GM18909 (cell line): ENCODE measurements at regions not wholly inside any gene's neighbourhood (a gene's known extent, or its start where the extent isn't known, plus 50 kb on each side); places are given as distances from the start of the nearest gene placed in this dataset.

ENCODE experiments used
- ATAC-seq: cut with Tn5 transposase; IDR thresholded peaks from one replicate; pipeline ENCODE4 v1.9.1; 2021; ENCODE audit warnings: mild to moderate bottlenecking; ENCODE audit not compliant: unreplicated experiment, poor library complexity

GRCh38 chr6:54629131-54629530 lies 217.4 kb upstream of the FAM83B start:
- no peak for ATAC-seq

- no peak for ATAC-seq
Measured at GRCh38 chr6:54632984-54633565, 213.5 kb upstream of the FAM83B start.

GRCh38 chr6:54633601-54634000 lies 213.0 kb upstream of the FAM83B start:
- ATAC-seq, result no peak

- ATAC-seq, result no peak
Measured at GRCh38 chr6:54640911-54641310, 205.7 kb upstream of the FAM83B start.

GRCh38 chr6:54646069-54646950 lies 200.3 kb upstream of the FAM83B start:
- no peak for ATAC-seq

- ATAC-seq, result no peak
Measured at GRCh38 chr6:54646951-54647664, 199.5 kb upstream of the FAM83B start.

- no peak for ATAC-seq
Measured at GRCh38 chr6:54654381-54654780, 192.2 kb upstream of the FAM83B start.

GRCh38 chr6:54655162-54655561 lies 191.4 kb upstream of the FAM83B start:
- no peak for ATAC-seq

- no peak for ATAC-seq
Measured at GRCh38 chr6:54665278-54665677, 181.3 kb upstream of the FAM83B start.

GRCh38 chr6:54680531-54680930 lies 166.0 kb upstream of the FAM83B start:
- ATAC-seq, result no peak

- no peak for ATAC-seq
Measured at GRCh38 chr6:54681267-54681666, 165.3 kb upstream of the FAM83B start.

GRCh38 chr6:54681987-54682386 lies 164.6 kb upstream of the FAM83B start:
- ATAC-seq, result no peak

- no peak for ATAC-seq
Measured at GRCh38 chr6:54689620-54690019, 157.0 kb upstream of the FAM83B start.

- ATAC-seq, result no peak
Measured at GRCh38 chr6:54690596-54690995, 156.0 kb upstream of the FAM83B start.

GRCh38 chr6:54694928-54695532 lies 151.5 kb upstream of the FAM83B start:
- no peak for ATAC-seq

- no peak for ATAC-seq
Measured at GRCh38 chr6:54695815-54696214, 150.8 kb upstream of the FAM83B start.

- no peak for ATAC-seq
Measured at GRCh38 chr6:54697424-54697823, 149.1 kb upstream of the FAM83B start.

GRCh38 chr6:54698974-54699373 lies 147.6 kb upstream of the FAM83B start:
- no peak for ATAC-seq

- ATAC-seq, result no peak
Measured at GRCh38 chr6:54700158-54700557, 146.4 kb upstream of the FAM83B start.

- ATAC-seq, result no peak
Measured at GRCh38 chr6:54702772-54703171, 143.8 kb upstream of the FAM83B start.

- no peak for ATAC-seq
Measured at GRCh38 chr6:54706391-54706790, 140.2 kb upstream of the FAM83B start.
